Stomach (tissue), 8 donors: ENCODE measurements at regions not wholly inside any gene's neighbourhood (a gene's known extent, or its start where the extent isn't known, plus 50 kb on each side); places are given as distances from the start of the nearest gene placed in this dataset.

Experiments
- DNase-seq, 2 donors: peaks; one replicate each; pipeline versions ENCODE4 v3.0.0 to v3.0.0-alpha.2; 2013 to 2019
- H3K27ac ChIP-seq, 5 donors: fragments of 200-600 bp in 4 of 5; sonication (generic) in 4 of 5; one replicate each; pipeline ENCODE4 v1.5.1; 2013 to 2019; ENCODE audit warnings: mild to moderate bottlenecking in 1 of 5, moderate library complexity in 1 of 5
- H3K27me3 ChIP-seq, 3 donors: fragments of 200-600 bp; sonication (generic); one replicate each; pipeline ENCODE4 v1.5.1; 2017 to 2019; ENCODE audit warnings: mixed run types in 1 of 3
- H3K36me3 ChIP-seq, 4 donors: fragments of 200-600 bp; sonication (generic); 1 replicate in 3 of 4; 2 replicates in 1 of 4; pipeline ENCODE4 v1.5.1; 2016 to 2019
- H3K4me1 ChIP-seq, 4 donors: fragments of 200-600 bp; sonication (generic); one replicate each; pipeline ENCODE4 v1.5.1; 2016 to 2019
- H3K4me3 ChIP-seq, 4 donors: fragments of 200-600 bp; sonication (generic) in 3 of 4; one replicate each; pipeline ENCODE4 v1.5.1; 2016 to 2019; ENCODE audit warnings: mild to moderate bottlenecking in 1 of 4
- H3K9me3 ChIP-seq, 4 donors: fragments of 200-600 bp; sonication (generic); one replicate each; pipeline ENCODE4 v1.5.1; 2016 to 2019
- CTCF ChIP-seq, 7 experiments: fragments of 450-650 bp in 4 of 7; fragments of 200-600 bp in 3 of 7; sonication (generic) in 3 of 7; IDR thresholded peaks; one replicate each; pipeline ENCODE4 v1.5.1; 2016 to 2019; ENCODE audit warnings: antibody characterized with exemption in 7 of 7, control low read depth in 2 of 7, mild to moderate bottlenecking in 1 of 7
- EP300 ChIP-seq: sonication (generic); formaldehyde crosslinking; IDR thresholded peaks from one replicate; pipeline ENCODE4 v1.6.1; 2017; ENCODE audit warnings: antibody characterized with exemption
- POLR2A ChIP-seq, 4 donors: fragments of 450-650 bp; IDR thresholded peaks; one replicate each; pipeline ENCODE4 v1.6.1; 2016; ENCODE audit warnings: antibody characterized with exemption in 4 of 4, control low read depth in 2 of 4, mild to moderate bottlenecking in 1 of 4, moderate library complexity in 1 of 4
- POLR2AphosphoS5 ChIP-seq, 3 donors: sonication (generic); formaldehyde crosslinking; IDR thresholded peaks; one replicate each; pipeline ENCODE4 v1.6.1; 2016; ENCODE audit warnings: antibody characterized with exemption in 3 of 3
- WGBS, 5 donors: extraction: QIAGEN DNeasy Blood & Tissue Kit in 3 of 5; methylation state at CpG; one replicate each; pipeline versions ENCODE4 v1.1.5 to v1.1.7; 2013 to 2018; 5-methylcytosine and 5-hydroxymethylcytosine counted together
- intact Hi-C: fragments of 100-400 bp; cut with DNase I; formaldehyde crosslinking; loops from one replicate; pipeline ENCODE4 v1.15.1; 2023; ENCODE audit warnings: low total_unique reads
- donor health status: healthy with polysubstance abuse.
- donor health status: Bipolar disorder and iron deficiency.
- donor health status: healthy.

- intact Hi-C loops, result no loop called here
- 21 to 79% (median 28%) methylated on average over 2 of the region's 2 CpGs for WGBS, 5 donors
- no peaks in the 10 kb centered on the region for H3K4me1 ChIP-seq
Measured at GRCh38 chr10:107577221-107577620, 412.7 kb upstream of the SORCS1 start.

DNA sequence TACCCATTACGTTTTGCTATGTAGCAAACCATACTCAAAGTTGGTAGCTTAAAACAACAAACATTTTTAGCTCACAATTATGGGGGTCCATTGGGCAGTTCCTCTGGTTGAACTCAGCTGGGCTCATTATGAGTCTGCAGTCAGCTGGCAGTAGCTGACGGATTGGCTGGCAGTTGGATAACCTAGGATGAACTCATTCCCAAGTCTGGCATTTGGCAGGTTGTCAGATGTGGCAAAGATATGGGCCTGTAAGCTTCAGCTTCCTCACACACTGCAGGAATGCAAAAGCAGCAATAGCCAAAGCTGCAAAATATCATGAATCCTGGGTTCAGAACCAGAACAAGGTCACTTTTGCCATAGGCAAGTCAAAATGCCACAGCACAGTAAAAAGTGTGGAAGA lies 412.2 kb upstream of the SORCS1 start:
- Histone ChIP-seq H3K9me3 (no peaks in the 10 kb centered on the region), H3K27me3 (no peaks in the 10 kb centered on the region), H3K4me3 (no peak overlapping the region), H3K27ac (no peak overlapping the region), H3K36me3 (no peaks in the 10 kb centered on the region), H3K4me1 (no peaks in the 10 kb centered on the region)
- no peak for TF ChIP-seq EP300
- no peak for TF ChIP-seq POLR2A (IDR thresholded peaks at IDR 0.05)
- no peak for TF ChIP-seq POLR2AphosphoS5 (IDR thresholded peaks at IDR 0.05)
- TF ChIP-seq CTCF (IDR thresholded peaks at IDR 0.05), result no peak
- DNase-seq, result peak; percentile 10 to 30
- 26 to 43% (median 39%) methylated on average over 2 of the region's 2 CpGs for WGBS, 5 donors
- intact Hi-C loops, result no loop called here

More at GRCh38 chr10:107577221-107577620, 412.7 kb upstream of the SORCS1 start:
- no peak overlapping the region for H3K27ac ChIP-seq
- no peak for DNase-seq
- H3K4me3 ChIP-seq, result no peak overlapping the region
- TF ChIP-seq POLR2A (IDR thresholded peaks at IDR 0.05), result no peak
- TF ChIP-seq CTCF (IDR thresholded peaks at IDR 0.05), result no peak
- no peak for TF ChIP-seq EP300
- TF ChIP-seq POLR2AphosphoS5 (IDR thresholded peaks at IDR 0.05), result no peak
- H3K27me3 ChIP-seq, result no peaks in the 10 kb centered on the region
- H3K9me3 ChIP-seq, result no peaks in the 10 kb centered on the region
- H3K36me3 ChIP-seq, result no peaks in the 10 kb centered on the region

DNA sequence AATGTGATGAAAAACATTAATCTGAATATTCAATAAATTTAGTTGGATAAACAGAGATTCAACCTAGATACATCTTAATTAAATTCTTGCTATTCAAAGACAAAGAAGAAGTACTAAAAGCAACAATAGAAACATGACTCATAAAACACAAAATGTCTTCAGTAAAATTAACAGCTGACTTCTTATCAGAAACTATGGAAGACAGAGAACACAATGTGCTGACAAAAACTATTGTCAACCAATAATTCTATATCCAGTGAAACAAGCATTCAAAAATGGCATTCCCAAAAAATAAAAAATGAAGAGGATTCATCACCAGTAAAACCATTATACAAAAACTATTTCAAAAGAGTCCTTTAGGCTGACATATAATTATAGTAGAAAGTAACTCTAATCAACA lies 400.5 kb upstream of the SORCS1 start:
- no peaks in the 10 kb centered on the region for H3K4me1 ChIP-seq
- no peak for DNase-seq
- H3K27ac ChIP-seq, result no peak overlapping the region
- no peak for TF ChIP-seq EP300
- TF ChIP-seq CTCF (IDR thresholded peaks at IDR 0.05), result no peak
- TF ChIP-seq POLR2A (IDR thresholded peaks at IDR 0.05), result no peak
- no peak for TF ChIP-seq POLR2AphosphoS5 (IDR thresholded peaks at IDR 0.05)
- peaks cover 0 to 32% (median 19%) of the 10 kb centered on the region in 4 donors for H3K9me3 ChIP-seq
- intact Hi-C loops, result no loop called here
- H3K27me3 ChIP-seq, result no peaks in the 10 kb centered on the region
- no peaks in the 10 kb centered on the region for H3K36me3 ChIP-seq
- no peak overlapping the region for H3K4me3 ChIP-seq

- Histone ChIP-seq H3K27ac (no peak overlapping the region), H3K9me3 (peaks cover 0 to 16% (median 3%) of the 10 kb centered on the region in 4 donors), H3K4me3 (no peak overlapping the region), H3K27me3 (no peaks in the 10 kb centered on the region), H3K4me1 (no peaks in the 10 kb centered on the region), H3K36me3 (no peaks in the 10 kb centered on the region)
- no peak for DNase-seq
- intact Hi-C loops, result no loop called here
- TF ChIP-seq POLR2AphosphoS5 (IDR thresholded peaks at IDR 0.05), result no peak
- no peak for TF ChIP-seq EP300
- no peak for TF ChIP-seq POLR2A (IDR thresholded peaks at IDR 0.05)
- TF ChIP-seq CTCF (IDR thresholded peaks at IDR 0.05), result no peak
Measured at GRCh38 chr10:107561136-107561650, 396.7 kb upstream of the SORCS1 start.
